ENCODE measurements at regions not wholly inside any gene's neighbourhood (a gene's known extent, or its start where the extent isn't known, plus 50 kb on each side); places are given as distances from the start of the nearest gene placed in this dataset.

- Histone ChIP-seq H2AFZ (replicated peaks) (no peak overlapping the region), H3K79me2 (ENCODE audit: low read depth) (no peaks in the 10 kb centered on the region), H4K20me1 (ENCODE audit: low read depth) (no peaks in the 10 kb centered on the region), H3K4me3 (no peak overlapping the region), H3K9me3 (ENCODE audit: low read depth) (no peaks in the 10 kb centered on the region), H3K9ac (no peak overlapping the region), H3K4me1 (no peaks in the 10 kb centered on the region), H3K27me3 (no peaks in the 10 kb centered on the region), H3F3A (ENCODE audit: low read depth) (no peaks in the 10 kb centered on the region), H3K27ac (no peak overlapping the region), H3K36me3 (no peaks in the 10 kb centered on the region), H3K4me2 (no peak overlapping the region)
- Mint-ChIP-seq H3K27ac (no peak overlapping the region), H3K4me1 (no peaks in the 10 kb centered on the region), H3K36me3 (no peaks in the 10 kb centered on the region), H3K4me3 (no peak overlapping the region), H3K27me3 (ENCODE audit: insufficient read depth, low read depth) (peaks cover 6% of the 10 kb centered on the region), H3K9me3 (no peaks in the 10 kb centered on the region)
- DNase-seq (ENCODE audit: low spot score) = no peak
- TF ChIP-seq EZH2phosphoT487 (IDR thresholded peaks at IDR 0.05) (no peak), EZH2 (IDR thresholded peaks at IDR 0.05) (no peak), CTCF (IDR thresholded peaks at IDR 0.05) (no peak)
Measured at GRCh38 chr9:135402048-135402738, 77.4 kb upstream of the PPP1R26 start.

GRCh38 chr9:135402739-135403695, 76.6 kb upstream of the PPP1R26 start:
- Mint-ChIP-seq H3K27ac (no peak overlapping the region), H3K27me3 (ENCODE audit: insufficient read depth, low read depth) (peaks cover 6% of the 10 kb centered on the region), H3K4me1 (no peaks in the 10 kb centered on the region), H3K9me3 (no peaks in the 10 kb centered on the region), H3K4me3 (no peak overlapping the region), H3K36me3 (no peaks in the 10 kb centered on the region)
- H3F3A ChIP-seq (ENCODE audit: low read depth) = no peaks in the 10 kb centered on the region
- no peak overlapping the region for H3K9ac ChIP-seq
- no peaks in the 10 kb centered on the region for H3K9me3 ChIP-seq (ENCODE audit: low read depth)
- no peaks in the 10 kb centered on the region for H4K20me1 ChIP-seq (ENCODE audit: low read depth)
- no peak for TF ChIP-seq CTCF (IDR thresholded peaks at IDR 0.05)
- TF ChIP-seq EZH2 (IDR thresholded peaks at IDR 0.05) = no peak
- TF ChIP-seq EZH2phosphoT487 (IDR thresholded peaks at IDR 0.05) = no peak
- no peak overlapping the region for H2AFZ ChIP-seq (replicated peaks)
- H3K27ac ChIP-seq = no peak overlapping the region
- no peaks in the 10 kb centered on the region for H3K79me2 ChIP-seq (ENCODE audit: low read depth)
- no peaks in the 10 kb centered on the region for H3K27me3 ChIP-seq
- H3K4me2 ChIP-seq = no peak overlapping the region
- no peak for DNase-seq (ENCODE audit: low spot score)
- no peak overlapping the region for H3K4me3 ChIP-seq
- no peaks in the 10 kb centered on the region for H3K36me3 ChIP-seq
- H3K4me1 ChIP-seq = no peaks in the 10 kb centered on the region

GRCh38 chr9:135403733-135404450, 75.7 kb upstream of the PPP1R26 start:
- DNase-seq (ENCODE audit: low spot score) = no peak
- Histone ChIP-seq H3K4me2 (no peak overlapping the region), H3K9ac (no peak overlapping the region), H3K9me3 (ENCODE audit: low read depth) (no peaks in the 10 kb centered on the region), H3K27ac (no peak overlapping the region), H3K79me2 (ENCODE audit: low read depth) (no peaks in the 10 kb centered on the region), H4K20me1 (ENCODE audit: low read depth) (no peaks in the 10 kb centered on the region), H3K4me3 (no peak overlapping the region), H3K36me3 (no peaks in the 10 kb centered on the region), H3K4me1 (no peaks in the 10 kb centered on the region), H3K27me3 (no peaks in the 10 kb centered on the region), H2AFZ (replicated peaks) (no peak overlapping the region), H3F3A (ENCODE audit: low read depth) (no peaks in the 10 kb centered on the region)
- peaks cover 6% of the 10 kb centered on the region for H3K27me3 Mint-ChIP-seq (ENCODE audit: insufficient read depth, low read depth)
- no peaks in the 10 kb centered on the region for H3K4me1 Mint-ChIP-seq
- no peak for TF ChIP-seq EZH2phosphoT487 (IDR thresholded peaks at IDR 0.05)
- TF ChIP-seq CTCF (IDR thresholded peaks at IDR 0.05) = no peak
- no peak for TF ChIP-seq EZH2 (IDR thresholded peaks at IDR 0.05)
- H3K27ac Mint-ChIP-seq = no peak overlapping the region
- H3K4me3 Mint-ChIP-seq = no peak overlapping the region
- no peaks in the 10 kb centered on the region for H3K9me3 Mint-ChIP-seq
- H3K36me3 Mint-ChIP-seq = no peaks in the 10 kb centered on the region
